ENCODE measurements at regions not wholly inside any gene's neighbourhood (a gene's known extent, or its start where the extent isn't known, plus 50 kb on each side); places are given as distances from the start of the nearest gene placed in this dataset.
A peak's percentile ranks its signal among the peaks of the same experiment; 100 is the strongest.
"Not testable (repeated sequence)": the region's sequence is repeated elsewhere in the genome, so short reads cannot be mapped to it uniquely, and the experiment has no call there.

DNA sequence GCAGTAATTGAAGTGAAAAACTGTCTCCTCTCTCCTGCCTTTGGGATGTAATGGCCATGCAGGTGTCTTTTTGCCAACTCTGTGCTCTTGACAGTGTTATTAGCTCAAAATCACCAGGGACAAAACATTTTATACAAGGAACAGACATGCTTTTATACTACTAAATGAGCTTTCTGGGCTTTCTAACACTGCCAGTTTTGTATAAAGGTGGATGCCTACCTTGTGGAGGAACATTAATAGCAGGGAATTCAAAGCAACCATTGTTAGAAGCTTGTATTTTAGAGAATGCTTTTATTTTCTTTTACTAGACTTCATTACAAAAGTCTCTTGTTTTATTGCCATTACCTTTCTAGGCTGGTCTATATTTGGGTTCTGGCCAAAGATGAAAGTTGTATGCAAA, 54.7 kb upstream of the ARSJ start:
- DNase-seq = peak; percentile 51

DNA sequence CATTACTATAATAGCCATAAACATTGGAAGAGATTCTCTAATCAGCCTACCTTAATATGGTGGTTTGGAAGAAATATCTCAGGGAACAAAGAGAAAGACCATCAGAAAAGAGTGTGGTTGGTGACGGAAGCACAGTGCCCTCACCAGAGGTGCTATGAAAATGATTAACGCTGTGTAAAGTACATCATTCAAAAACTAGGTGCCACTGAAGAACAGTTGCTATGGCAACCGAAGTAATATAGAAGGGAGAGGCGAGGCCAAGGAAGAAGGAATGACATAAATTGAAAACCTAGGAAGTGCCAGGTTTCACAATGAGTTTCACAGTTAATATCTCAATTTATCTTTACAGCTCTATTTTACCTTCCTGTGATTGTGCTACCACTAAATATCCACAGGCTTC, 57.0 kb upstream of the ARSJ start:
- DNase-seq = no peak

DNA sequence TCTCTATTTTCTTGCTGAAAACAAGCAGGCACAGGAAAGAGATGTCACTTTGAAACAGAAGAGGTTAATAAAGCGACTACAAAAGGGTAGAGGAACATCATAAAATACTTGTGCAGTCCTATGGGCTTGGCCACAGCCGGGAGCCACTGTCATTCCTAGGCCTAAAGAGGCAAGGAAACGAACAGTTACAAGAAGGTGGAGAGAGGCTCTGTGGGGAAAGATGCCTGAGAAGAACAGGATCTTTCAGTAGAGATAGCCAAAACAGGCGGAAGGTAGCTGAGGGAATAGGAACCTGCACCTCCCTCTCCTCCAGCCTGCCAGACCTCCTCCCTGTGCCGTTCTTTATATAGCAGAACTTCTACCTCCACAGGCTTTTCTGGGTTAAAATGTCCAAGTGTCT, 57.4 kb upstream of the ARSJ start:
- DNase-seq = no peak

DNA sequence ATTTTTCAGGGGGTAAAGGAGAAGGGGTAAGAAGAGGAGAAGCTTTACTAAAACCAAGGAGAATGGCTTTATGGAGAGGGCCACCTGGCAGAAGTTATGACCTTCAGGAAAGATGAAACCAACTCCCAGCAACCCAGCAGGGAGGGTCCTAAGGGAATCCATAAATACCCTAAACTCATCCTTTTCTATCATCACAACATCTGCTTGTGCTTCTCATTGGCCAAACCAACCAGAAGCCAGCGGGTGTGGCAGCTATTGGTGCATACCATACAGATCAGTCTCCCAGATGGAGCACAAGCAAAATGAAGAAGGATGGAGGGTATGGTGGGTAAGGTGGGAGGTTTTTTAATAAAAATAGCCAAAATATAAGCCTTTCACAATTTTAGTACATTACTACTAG, 58.5 kb upstream of the ARSJ start:
- DNase-seq = no peak

DNA sequence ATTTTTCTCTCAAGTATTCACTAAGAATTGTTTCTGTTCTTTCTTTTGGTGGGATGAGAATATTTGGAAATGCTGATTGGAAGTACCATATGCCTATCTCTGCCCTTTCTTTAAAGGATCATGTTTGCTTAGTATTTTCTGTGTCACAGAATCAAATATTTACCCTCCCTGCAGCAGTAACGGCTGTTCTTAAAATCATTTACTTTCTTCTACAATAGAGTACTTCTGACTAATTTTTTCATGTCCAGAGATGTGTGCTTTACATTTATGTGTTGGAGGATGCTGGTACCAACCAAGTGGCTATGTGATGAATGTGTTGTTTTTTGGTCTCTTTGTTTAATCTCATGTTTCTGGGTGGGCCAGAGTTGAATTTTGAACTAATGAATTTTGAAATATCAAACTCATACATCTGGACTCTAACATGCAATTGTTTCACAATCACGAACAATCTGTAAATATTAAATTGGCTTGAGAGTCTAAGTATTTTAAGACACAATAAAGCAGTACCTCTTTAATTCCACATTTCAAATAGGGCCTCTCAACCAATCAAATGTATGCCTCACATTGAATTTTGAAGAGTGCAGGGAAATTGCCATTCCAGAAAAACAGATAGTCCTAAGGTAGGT, 59.4 kb upstream of the ARSJ start:
- no peak for DNase-seq

DNA sequence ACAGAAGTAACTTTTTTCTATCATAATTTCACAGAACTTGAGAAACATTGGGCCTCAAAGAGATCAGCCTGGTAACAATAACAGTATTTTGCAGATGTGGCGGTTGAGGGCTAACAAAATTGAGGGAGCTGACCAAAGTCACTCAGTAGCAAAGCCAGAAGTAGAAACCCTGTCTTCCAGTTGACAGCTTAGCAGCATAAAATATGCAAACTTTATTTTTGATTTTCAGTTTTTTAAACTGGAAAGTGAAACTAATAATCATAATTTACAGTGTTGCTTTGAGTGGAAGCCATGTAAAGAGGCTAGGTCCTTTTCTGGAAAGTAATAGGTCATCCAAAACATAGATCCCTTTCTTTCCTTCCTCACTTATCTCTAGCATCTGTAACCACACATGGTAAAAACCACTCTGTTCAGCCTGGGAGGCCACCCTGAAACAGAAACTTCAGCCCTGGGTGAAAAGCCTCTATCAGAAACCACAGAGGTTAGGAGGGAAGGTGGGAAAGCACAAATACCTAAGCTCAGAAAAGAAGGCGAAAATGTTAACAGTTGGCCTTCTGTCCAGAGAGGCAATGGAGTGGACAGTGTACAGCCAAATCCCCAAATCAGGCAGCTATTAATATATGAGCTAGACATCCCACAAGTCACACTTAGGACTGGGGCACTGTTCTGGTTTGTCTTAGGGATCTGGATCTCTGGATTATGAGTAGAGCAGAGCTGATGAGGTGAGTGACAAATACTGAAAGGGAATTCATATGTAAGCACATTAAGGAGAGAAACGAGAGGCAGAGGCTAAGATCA, 61.1 kb upstream of the ARSJ start:
- no peak for DNase-seq

GRCh38 chr4:114041117-114041475, 61.6 kb upstream of the ARSJ start:
- DNase-seq = no peak

- DNase-seq = no peak
These were observed 63.7 kb upstream of the ARSJ start for GRCh38 chr4:114043116-114043515.

DNA sequence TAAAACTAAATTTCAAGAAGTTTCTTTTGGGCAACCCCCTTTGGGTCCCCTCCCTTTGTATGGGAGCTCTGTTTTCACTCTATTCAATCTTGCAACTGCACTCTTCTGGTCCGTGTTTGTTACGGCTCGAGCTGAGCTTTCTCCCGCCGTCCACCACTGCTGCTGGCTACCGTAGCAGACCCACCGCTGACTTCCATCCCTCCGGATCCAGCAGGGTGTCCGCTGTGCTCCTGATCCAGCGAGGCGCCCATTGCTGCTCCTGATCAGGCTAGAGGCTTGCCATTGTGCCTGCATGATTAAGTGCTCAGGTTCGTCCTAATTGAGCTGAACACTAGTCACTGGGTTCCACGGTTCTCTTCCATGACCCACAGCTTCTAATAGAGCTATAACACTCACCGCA, 64.9 kb upstream of the ARSJ start:
- not testable (repeated sequence) for DNase-seq

DNA sequence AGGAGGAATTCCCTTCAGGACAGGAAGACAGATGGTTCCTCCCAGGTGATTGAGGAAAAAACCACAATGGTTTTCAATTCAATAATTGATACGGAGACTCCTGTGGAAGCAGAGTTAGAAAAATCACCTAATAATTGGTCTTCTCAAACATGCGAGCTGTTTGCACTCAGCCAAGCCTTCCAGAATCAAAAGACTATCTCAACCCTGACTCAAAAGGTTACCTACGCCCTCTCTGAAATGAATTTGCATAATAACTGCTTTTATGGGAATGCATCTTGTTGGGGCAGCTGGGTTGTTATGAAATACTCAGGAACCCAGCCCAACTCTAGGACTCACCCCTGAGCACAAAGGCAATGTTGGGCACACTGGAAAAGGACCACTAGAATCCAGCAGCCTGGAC, 66.9 kb upstream of the ARSJ start:
- peak; percentile 10 for DNase-seq

GRCh38 chr4:114048154-114048553, 68.7 kb upstream of the ARSJ start:
- not testable (repeated sequence) for DNase-seq

- DNase-seq = no peak
These were observed 72.8 kb upstream of the ARSJ start for GRCh38 chr4:114052227-114052626.

GRCh38 chr4:114056599-114056998, 77.2 kb upstream of the ARSJ start:
- DNase-seq = no peak

DNA sequence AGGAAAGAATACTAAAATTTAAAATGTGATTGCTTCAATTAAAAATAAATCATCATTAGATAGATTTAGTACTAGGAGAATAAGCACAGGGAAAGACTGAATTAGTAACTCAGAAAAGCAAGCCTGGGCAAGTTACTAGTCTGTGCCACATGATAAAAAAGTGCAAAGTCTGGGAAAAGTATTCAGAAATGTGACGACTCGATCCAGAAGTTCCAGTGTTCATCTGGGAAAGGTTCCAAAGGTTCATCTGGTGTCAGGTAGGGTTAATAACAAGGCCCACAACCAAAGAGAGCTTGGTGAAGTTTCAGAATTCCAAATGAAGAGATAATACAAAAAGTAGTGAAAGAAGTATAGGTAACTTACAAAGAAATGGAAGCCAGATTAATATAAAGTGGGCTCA, 78.3 kb upstream of the ARSJ start:
- DNase-seq = no peak

- DNase-seq = no peak
These were observed 83.1 kb upstream of the ARSJ start for GRCh38 chr4:114062499-114062898.

- DNase-seq = no peak
These were observed 93.3 kb upstream of the ARSJ start for GRCh38 chr4:114072781-114073180.

GRCh38 chr4:114076899-114077570, 97.6 kb upstream of the ARSJ start:
- no peak for DNase-seq

- DNase-seq = no peak
These were observed 98.2 kb upstream of the ARSJ start for GRCh38 chr4:114077610-114078009.

- no peak for DNase-seq
These were observed 99.2 kb upstream of the ARSJ start for GRCh38 chr4:114078636-114079035.

DNA sequence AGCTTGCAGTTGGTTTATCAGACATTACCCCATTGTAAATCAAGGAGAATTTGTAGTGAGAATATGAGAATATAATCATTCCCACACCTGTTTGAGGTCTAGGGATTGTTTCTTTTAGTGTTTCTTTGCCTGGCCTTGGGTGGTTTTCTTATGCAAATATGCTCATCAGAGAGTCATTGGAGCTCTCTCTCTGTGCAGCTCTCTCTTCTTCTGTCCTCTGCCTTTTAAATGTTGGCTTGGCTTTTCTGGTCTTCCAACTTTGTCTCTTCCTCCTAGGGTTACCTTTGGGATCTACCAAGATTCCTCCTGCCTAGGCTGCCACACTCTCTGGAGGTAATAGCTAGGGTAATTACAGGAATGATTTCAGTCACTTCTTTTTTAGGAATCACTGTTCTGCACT, 102.3 kb upstream of the ARSJ start:
- DNase-seq = no peak

DNA sequence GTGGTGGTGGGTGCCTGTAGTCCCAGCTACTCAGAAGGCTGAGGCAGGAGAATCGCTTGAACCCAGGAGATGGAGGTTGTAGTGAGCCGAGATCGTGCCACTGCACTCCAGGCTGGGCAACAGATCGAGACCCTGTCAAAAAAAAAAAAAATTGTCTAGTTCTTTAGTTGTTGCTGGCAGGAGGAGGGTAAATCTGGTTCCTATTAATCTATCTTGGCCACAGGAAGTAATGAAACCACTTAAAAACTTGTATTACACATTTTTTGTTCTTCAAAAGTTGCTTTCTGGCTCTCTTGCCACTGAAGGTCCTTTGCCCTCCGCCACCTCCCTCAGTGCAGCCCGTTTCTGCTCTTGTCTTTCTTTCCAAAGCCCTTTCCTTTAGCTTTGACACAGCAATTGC, 102.9 kb upstream of the ARSJ start:
- no peak for DNase-seq

DNA sequence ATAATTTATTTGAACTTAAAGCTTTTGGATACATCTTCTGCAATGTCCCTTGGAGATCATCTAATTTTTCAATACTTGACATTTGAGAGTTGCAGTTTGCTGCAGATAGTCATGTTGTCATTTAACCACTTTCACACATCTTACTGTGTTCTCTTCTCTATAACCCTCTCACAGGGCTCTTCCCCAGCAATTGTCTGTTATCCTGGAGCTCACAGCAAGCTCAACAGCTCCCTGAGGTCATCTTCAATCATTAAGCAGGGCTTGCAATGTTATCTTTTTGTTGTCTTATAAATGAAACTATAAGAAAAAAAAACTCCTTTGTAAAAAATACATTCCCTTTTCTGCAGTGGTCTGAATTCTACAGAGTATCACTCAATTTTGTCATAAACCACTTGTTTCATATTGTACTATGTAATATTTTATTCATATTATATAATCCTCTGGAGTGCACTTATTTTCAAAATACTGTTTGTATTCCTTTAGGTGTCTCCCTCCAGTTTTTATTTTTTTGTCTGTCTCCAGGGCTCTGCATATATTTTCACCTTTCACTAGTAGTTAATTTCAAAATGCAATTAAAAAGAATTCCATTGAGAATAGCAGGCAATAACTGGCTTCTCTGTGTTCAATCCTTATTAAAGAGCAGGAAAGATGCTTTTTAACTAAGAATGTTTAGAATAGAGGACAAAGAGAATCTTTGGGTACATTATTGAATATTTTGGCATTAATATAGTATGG, 106.3 kb upstream of the ARSJ start:
- DNase-seq = no peak

DNA sequence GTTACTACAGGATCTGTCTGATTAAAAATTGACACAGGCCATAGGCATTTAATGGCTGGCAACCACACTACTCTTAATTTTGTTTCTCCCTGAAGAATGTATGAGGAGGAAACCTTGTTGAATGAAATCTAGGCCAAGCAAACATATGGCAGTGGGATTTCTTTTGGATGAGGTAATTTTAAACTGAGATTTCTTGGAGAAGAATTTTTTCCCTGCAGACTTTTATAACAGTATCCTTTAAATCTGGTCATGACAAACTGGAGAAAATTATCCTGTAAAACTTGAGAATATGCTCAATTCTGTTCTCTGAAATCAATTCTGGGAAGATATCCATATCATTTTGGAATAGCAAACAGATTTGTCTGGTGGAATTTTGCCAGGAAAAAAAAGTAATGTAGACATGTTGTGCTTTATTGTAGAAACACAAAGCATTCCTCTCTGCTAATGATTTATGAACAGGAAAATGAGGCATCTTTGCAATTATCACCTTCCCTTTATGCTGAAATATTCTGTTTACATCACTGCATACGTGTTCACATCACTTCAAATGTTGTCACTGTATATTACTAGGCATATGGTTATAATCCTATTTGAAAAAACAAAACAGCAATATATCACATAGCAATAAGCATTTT, 108.3 kb upstream of the ARSJ start:
- DNase-seq = no peak

Measured in NCI-H1048 (cell line).